GM23338 (cell line): ENCODE measurements at regions not wholly inside any gene's neighbourhood (a gene's known extent, or its start where the extent isn't known, plus 50 kb on each side); places are given as distances from the start of the nearest gene placed in this dataset.

Source experiments
- ATAC-seq: fragments of 200-7000 bp; cut with Tn5 transposase; 3 replicates; pipeline ENCODE4 v1.9.1; 2020
- DNase-seq: peaks from one replicate; pipeline ENCODE4 v3.0.0-alpha.2; 2015; ENCODE audit warnings: low spot score
- H2AFZ ChIP-seq: fragments of 200-600 bp; sonication (generic); 2 replicates; pipeline ENCODE4 v1.8.0; 2016; ENCODE audit warnings: antibody characterized with exemption, mild to moderate bottlenecking, moderate library complexity
- H3F3A ChIP-seq: fragments of 200-600 bp; sonication (generic); replicated peaks from 2 replicates; pipeline ENCODE4 v1.8.0; 2017; ENCODE audit warnings: antibody characterized with exemption, mixed run types, low read depth
- H3K27ac ChIP-seq: fragments of 200-600 bp; sonication (generic); 2 replicates; pipeline ENCODE4 v1.6.1; 2016; ENCODE audit warnings: low read depth
- H3K27me3 ChIP-seq: fragments of 200-600 bp; sonication (generic); 2 replicates; pipeline ENCODE4 v1.8.0; 2016; ENCODE audit warnings: mild to moderate bottlenecking, mixed run types, moderate library complexity; ENCODE audit not compliant: insufficient read depth
- H3K36me3 ChIP-seq: fragments of 200-600 bp; sonication (generic); 2 replicates; pipeline ENCODE4 v1.8.0; 2016; ENCODE audit warnings: mild to moderate bottlenecking; ENCODE audit not compliant: insufficient read depth
- H3K4me1 ChIP-seq: fragments of 200-600 bp; sonication (generic); 2 replicates; pipeline ENCODE4 v1.8.0; 2016; ENCODE audit warnings: mild to moderate bottlenecking, moderate library complexity; ENCODE audit not compliant: insufficient read depth
- H3K4me2 ChIP-seq: fragments of 200-600 bp; sonication (generic); 2 replicates; pipeline ENCODE4 v1.7.1; 2017; ENCODE audit warnings: mixed run types
- H3K4me3 ChIP-seq: fragments of 200-600 bp; sonication (generic); 2 replicates; pipeline ENCODE4 v1.6.1; 2016; ENCODE audit warnings: mixed run types
- H3K79me2 ChIP-seq: fragments of 200-600 bp; sonication (generic); replicated peaks from 2 replicates; pipeline ENCODE4 v1.8.0; 2017; ENCODE audit warnings: mild to moderate bottlenecking; ENCODE audit not compliant: insufficient read depth
- H3K9me2 ChIP-seq: fragments of 200-600 bp; sonication (generic); 2 replicates; pipeline ENCODE4 v1.8.0; 2017; ENCODE audit not compliant: insufficient read depth
- H4K20me1 ChIP-seq: fragments of 200-600 bp; sonication (generic); replicated peaks from 2 replicates; pipeline ENCODE4 v1.8.0; 2017; ENCODE audit warnings: mild to moderate bottlenecking; ENCODE audit not compliant: insufficient read depth
- H3K27ac Mint-ChIP-seq: 2 replicates; pipeline ENCODE4 v1.8.0; 2020; ENCODE audit warnings: inconsistent platforms, mild to moderate bottlenecking, moderate library complexity, mixed read lengths
- H3K27me3 Mint-ChIP-seq: 3 replicates; pipeline ENCODE4 v1.8.0; 2022; ENCODE audit warnings: low read depth, mild to moderate bottlenecking, moderate library complexity, mixed read lengths, inconsistent platforms; ENCODE audit not compliant: insufficient read depth, poor library complexity
- H3K36me3 Mint-ChIP-seq: 3 replicates; pipeline ENCODE4 v1.8.0; 2021; ENCODE audit warnings: low read depth, mild to moderate bottlenecking, inconsistent platforms, moderate library complexity, mixed read lengths
- H3K4me1 Mint-ChIP-seq: 3 replicates; pipeline ENCODE4 v1.8.0; 2020; ENCODE audit warnings: mild to moderate bottlenecking, inconsistent platforms, mixed read lengths
- H3K4me3 Mint-ChIP-seq: 3 replicates; pipeline ENCODE4 v1.8.0; 2021; ENCODE audit warnings: moderate library complexity, mild to moderate bottlenecking, inconsistent platforms, mixed read lengths
- H3K9me3 Mint-ChIP-seq: 3 replicates; pipeline ENCODE4 v1.8.0; 2020; ENCODE audit warnings: moderate library complexity, mild to moderate bottlenecking, inconsistent platforms, mixed read lengths
- POLR2AphosphoS5 ChIP-seq: IDR thresholded peaks from 2 replicates; pipeline ENCODE4 v1.6.1; 2016; ENCODE audit warnings: antibody characterized with exemption, low read depth
- STAT1 ChIP-seq: IDR thresholded peaks from one replicate; pipeline ENCODE4 v1.6.1; 2016; ENCODE audit warnings: antibody characterized with exemption; ENCODE audit not compliant: unreplicated experiment
- ZNF114 ChIP-seq: fragments of 250-450 bp; sonication (Bioruptor Pico); IDR thresholded peaks from 2 replicates; pipeline ENCODE4 v1.5.0; 2020; ENCODE audit warnings: mild to moderate bottlenecking, moderate library complexity
- TF ChIP-seq, protein P1 (sequence below): fragments of 250-450 bp; sonication (Bioruptor Pico); IDR thresholded peaks from 2 replicates; pipeline ENCODE4 v1.5.0; 2020; ENCODE audit warnings: mild to moderate bottlenecking, moderate library complexity
- TF ChIP-seq, protein P2 (sequence below): IDR thresholded peaks from one replicate; pipeline ENCODE4 v1.6.1; 2018; ENCODE audit warnings: antibody characterized with exemption; ENCODE audit not compliant: unreplicated experiment

DNA sequence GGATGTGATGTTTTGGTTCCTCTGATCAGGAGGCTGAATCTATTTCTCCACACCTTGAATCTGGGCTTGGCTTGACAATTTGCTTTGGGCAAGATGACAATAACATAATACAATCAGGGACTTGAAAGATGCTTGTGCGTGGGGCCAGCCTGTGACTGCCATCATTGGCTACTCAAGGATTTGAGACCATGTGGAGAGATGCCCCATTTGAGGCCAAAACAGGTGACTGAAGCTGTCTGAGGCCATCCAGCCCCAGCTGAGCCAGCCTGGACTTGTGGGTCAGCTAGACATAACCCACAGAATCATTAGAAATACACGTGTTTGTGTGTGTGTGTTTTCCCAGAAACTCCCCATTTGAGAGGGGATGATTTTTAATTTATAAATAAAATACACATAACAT is 421.5 kb downstream of the PTPRU start (continued):
- TF ChIP-seq, protein P1, sequence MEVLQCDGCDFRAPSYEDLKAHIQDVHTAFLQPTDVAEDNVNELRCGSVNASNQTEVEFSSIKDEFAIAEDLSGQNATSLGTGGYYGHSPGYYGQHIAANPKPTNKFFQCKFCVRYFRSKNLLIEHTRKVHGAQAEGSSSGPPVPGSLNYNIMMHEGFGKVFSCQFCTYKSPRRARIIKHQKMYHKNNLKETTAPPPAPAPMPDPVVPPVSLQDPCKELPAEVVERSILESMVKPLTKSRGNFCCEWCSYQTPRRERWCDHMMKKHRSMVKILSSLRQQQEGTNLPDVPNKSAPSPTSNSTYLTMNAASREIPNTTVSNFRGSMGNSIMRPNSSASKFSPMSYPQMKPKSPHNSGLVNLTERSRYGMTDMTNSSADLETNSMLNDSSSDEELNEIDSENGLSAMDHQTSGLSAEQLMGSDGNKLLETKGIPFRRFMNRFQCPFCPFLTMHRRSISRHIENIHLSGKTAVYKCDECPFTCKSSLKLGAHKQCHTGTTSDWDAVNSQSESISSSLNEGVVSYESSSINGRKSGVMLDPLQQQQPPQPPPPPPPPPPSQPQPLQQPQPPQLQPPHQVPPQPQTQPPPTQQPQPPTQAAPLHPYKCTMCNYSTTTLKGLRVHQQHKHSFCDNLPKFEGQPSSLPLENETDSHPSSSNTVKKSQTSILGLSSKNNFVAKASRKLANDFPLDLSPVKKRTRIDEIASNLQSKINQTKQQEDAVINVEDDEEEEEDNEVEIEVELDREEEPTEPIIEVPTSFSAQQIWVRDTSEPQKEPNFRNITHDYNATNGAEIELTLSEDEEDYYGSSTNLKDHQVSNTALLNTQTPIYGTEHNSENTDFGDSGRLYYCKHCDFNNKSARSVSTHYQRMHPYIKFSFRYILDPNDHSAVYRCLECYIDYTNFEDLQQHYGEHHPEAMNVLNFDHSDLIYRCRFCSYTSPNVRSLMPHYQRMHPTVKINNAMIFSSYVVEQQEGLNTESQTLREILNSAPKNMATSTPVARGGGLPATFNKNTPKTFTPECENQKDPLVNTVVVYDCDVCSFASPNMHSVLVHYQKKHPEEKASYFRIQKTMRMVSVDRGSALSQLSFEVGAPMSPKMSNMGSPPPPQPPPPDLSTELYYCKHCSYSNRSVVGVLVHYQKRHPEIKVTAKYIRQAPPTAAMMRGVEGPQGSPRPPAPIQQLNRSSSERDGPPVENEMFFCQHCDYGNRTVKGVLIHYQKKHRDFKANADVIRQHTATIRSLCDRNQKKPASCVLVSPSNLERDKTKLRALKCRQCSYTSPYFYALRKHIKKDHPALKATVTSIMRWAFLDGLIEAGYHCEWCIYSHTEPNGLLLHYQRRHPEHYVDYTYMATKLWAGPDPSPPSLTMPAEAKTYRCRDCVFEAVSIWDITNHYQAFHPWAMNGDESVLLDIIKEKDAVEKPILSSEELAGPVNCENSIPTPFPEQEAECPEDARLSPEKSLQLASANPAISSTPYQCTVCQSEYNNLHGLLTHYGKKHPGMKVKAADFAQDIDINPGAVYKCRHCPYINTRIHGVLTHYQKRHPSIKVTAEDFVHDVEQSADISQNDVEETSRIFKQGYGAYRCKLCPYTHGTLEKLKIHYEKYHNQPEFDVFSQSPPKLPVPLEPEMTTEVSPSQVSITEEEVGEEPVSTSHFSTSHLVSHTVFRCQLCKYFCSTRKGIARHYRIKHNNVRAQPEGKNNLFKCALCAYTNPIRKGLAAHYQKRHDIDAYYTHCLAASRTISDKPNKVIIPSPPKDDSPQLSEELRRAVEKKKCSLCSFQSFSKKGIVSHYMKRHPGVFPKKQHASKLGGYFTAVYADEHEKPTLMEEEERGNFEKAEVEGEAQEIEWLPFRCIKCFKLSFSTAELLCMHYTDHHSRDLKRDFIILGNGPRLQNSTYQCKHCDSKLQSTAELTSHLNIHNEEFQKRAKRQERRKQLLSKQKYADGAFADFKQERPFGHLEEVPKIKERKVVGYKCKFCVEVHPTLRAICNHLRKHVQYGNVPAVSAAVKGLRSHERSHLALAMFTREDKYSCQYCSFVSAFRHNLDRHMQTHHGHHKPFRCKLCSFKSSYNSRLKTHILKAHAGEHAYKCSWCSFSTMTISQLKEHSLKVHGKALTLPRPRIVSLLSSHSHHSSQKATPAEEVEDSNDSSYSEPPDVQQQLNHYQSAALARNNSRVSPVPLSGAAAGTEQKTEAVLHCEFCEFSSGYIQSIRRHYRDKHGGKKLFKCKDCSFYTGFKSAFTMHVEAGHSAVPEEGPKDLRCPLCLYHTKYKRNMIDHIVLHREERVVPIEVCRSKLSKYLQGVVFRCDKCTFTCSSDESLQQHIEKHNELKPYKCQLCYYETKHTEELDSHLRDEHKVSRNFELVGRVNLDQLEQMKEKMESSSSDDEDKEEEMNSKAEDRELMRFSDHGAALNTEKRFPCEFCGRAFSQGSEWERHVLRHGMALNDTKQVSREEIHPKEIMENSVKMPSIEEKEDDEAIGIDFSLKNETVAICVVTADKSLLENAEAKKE (CRISPR knock-in tag), result no peak
- no peak for TF ChIP-seq ZNF114 (CRISPR knock-in tag)
- TF ChIP-seq, protein P2, sequence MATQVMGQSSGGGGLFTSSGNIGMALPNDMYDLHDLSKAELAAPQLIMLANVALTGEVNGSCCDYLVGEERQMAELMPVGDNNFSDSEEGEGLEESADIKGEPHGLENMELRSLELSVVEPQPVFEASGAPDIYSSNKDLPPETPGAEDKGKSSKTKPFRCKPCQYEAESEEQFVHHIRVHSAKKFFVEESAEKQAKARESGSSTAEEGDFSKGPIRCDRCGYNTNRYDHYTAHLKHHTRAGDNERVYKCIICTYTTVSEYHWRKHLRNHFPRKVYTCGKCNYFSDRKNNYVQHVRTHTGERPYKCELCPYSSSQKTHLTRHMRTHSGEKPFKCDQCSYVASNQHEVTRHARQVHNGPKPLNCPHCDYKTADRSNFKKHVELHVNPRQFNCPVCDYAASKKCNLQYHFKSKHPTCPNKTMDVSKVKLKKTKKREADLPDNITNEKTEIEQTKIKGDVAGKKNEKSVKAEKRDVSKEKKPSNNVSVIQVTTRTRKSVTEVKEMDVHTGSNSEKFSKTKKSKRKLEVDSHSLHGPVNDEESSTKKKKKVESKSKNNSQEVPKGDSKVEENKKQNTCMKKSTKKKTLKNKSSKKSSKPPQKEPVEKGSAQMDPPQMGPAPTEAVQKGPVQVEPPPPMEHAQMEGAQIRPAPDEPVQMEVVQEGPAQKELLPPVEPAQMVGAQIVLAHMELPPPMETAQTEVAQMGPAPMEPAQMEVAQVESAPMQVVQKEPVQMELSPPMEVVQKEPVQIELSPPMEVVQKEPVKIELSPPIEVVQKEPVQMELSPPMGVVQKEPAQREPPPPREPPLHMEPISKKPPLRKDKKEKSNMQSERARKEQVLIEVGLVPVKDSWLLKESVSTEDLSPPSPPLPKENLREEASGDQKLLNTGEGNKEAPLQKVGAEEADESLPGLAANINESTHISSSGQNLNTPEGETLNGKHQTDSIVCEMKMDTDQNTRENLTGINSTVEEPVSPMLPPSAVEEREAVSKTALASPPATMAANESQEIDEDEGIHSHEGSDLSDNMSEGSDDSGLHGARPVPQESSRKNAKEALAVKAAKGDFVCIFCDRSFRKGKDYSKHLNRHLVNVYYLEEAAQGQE, result no peak

DNA sequence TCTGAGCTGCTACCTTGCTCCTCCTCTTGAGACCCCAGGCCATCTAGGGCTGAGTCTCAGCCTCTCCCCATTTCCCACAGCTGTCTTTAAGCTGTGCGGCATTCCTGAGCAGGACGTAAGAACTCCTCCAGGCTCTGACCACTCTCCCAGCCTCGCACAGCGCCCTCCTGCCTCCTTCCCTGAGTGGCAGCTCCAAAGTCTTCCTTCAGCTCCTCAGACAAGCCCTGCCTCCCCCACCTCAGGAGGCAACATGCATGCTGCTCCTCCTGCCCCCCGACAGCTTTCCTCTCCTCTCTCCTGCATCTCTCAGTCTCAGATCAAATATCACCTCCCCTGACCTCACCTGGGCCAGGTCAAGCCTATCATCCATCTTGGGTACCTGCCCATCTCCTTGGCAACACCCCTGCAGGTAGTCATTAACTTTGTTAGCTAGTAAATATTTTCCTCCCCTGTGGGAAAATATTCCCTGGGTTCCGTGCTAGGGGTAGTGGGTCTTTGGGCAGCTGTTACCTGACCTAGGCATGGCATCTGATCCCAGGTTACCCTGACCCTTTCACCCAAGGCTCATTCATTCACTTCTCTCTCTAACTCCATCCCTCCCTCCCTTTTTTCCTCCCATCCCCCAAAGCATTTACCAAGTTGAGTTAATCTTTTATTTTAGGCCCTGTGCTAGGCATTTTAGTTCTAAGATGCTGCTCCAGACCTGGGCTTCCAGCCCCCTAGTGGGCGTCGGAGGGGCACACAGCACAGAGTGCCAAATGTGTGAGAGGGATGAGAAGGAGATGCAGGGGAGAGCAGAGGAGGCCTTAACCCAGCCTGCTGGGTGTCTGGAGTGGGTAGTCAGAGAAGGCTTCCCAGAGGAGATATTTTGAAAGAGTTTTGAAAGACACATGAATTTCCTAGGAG is 419.9 kb downstream of the PTPRU start:
- Histone ChIP-seq H3K4me3 (no peak overlapping the region), H2AFZ (no peak overlapping the region), H3K4me1 (no peaks in the 10 kb centered on the region), H3K4me2 (no peak overlapping the region), H3K27me3 (no peaks in the 10 kb centered on the region), H3K9me2 (no peaks in the 10 kb centered on the region), H3F3A (no peaks in the 10 kb centered on the region), H3K36me3 (no peaks in the 10 kb centered on the region), H3K79me2 (no peaks in the 10 kb centered on the region), H4K20me1 (no peaks in the 10 kb centered on the region), H3K27ac (no peak overlapping the region)
- no peak overlapping the region for H3K27ac Mint-ChIP-seq
- peaks cover 9% of the 10 kb centered on the region for H3K27me3 Mint-ChIP-seq
- no peaks in the 10 kb centered on the region for H3K36me3 Mint-ChIP-seq
- H3K9me3 Mint-ChIP-seq, result peaks cover 11% of the 10 kb centered on the region
- H3K4me1 Mint-ChIP-seq, result peaks cover 4% of the 10 kb centered on the region
- peak; percentile 72 for DNase-seq
- ATAC-seq, result peak; percentile 98
- no peak overlapping the region for H3K4me3 Mint-ChIP-seq
- TF ChIP-seq STAT1, result no peak
- no peak for TF ChIP-seq POLR2AphosphoS5
